ENCODE measurements at regions not wholly inside any gene's neighbourhood (a gene's known extent, or its start where the extent isn't known, plus 50 kb on each side); places are given as distances from the start of the nearest gene placed in this dataset.

- TF ChIP-seq CTCF (IDR thresholded peaks at IDR 0.05) (no peak), POLR2A (IDR thresholded peaks at IDR 0.05) (no peak)
Observed at GRCh38 chr4:27714073-27714472, 853.4 kb downstream of the STIM2 start.

Measured in lower leg skin (tissue), 3 donors.